Stimulated activated CD4-positive, alpha-beta T cell treated with anti-CD3 and anti-CD28 coated beads, Interleukin-2, amount 100 ng/mL, for 48 hours (primary cell): ENCODE measurements at regions not wholly inside any gene's neighbourhood (a gene's known extent, or its start where the extent isn't known, plus 50 kb on each side); places are given as distances from the start of the nearest gene placed in this dataset.

ENCODE experiments used
- DNase-seq, 2 donors: peaks; one replicate each; pipeline ENCODE4 v3.0.0-alpha.2; 2020

DNA sequence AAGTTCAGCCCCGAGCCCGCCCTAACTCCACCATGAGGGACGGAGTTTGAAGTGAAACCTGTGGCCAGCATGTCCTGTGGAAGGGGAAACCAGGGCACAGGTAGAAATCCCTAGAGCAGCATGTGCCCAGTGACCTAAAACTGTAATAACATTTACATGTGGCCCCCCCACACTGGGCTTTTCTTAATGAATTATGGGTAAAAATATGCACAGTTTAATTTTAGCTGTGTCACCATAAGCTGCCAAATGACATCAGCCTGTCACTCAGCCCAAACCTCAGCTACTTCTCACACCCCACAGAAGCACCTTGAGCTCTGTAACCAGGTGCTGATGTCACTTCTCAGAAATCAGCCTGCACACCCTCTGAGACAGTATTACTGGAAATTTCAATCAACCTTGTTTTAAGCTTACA lies 50.0 kb upstream of the SLC19A1 start:
- DNase-seq, result peak; percentile 56 to 58

DNA sequence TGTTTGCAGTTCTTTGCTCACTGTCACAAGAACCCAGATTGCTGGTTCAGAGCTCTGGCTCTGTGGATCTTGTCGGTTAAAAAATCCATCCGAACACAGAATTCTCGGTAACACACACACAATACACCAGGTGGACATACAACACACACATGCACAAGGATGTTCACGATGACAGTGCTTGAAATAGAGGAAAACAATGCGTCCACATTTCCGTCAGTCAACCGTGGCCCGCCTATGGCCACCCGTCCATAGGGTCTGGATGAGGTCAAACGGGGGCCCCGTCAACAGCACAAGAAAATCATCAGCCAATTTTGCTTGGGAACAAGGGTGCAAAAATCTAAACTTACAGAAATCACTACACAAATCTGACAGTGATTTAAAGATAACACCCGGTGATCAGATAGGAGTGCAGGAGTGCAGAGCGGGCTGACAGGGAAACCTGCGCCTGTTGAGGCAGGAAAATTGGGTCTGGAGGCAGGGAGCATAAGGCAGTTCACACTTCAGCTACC lies 50.4 kb upstream of the SLC19A1 start:
- DNase-seq, result no peak

DNA sequence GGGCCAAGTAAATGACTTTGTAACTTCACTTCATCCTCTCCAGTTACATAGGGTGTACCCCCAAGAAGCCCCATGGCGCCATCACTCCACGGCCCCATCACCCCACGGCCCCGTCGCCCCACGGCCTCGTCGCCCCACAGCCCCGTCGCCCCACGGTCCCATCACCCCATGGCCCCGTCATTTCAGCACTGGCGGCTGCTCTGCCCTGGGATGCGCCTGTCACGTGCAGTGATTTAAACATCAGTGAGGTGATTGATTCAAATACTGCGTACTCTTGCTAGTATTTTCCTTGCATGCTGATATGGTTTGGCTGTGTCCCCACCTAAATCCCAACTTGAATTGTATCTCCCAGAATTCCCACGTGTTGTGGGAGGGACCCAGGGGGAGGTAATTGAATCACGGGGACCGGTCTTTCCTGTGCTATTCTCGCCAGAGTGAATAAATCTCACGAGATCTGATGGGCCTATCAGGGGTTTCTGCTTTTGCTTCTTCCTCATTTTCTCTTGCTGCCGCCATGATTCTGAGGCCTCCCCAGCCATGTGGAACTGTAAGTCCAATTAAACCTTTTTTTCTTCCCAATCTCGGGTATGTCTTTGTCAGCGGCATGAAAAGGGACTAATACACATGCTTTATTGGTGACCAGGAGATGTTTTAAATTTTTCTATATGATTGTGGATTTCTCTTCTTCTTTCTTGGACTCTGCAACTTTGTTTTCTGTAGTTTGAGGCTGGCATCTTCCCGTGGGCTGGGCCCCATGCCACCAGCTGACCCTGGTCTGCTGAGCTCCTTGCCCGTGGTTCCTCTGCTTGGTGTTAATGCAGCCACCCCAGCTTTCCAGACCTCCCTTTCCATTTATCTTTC lies 50.1 kb upstream of the PCBP3 start:
- no peak for DNase-seq
